Activated T-helper 2 cell treated with anti-CD3 and anti-CD28 coated beads, Interferon-gamma antibody, Interleukin-2, Interleukin-4, amounts not matched to agents 10 μg/mL and 5 μg/mL and 100 μg/mL, durations not matched to agents 14 hours and 24 hours and 36 hours (primary cell): ENCODE measurements at regions not wholly inside any gene's neighbourhood (a gene's known extent, or its start where the extent isn't known, plus 50 kb on each side); places are given as distances from the start of the nearest gene placed in this dataset.

Experiments
- DNase-seq: peaks from one replicate; pipeline ENCODE4 v3.0.0; 2021; ENCODE audit warnings: low spot score
- H3K27ac Mint-ChIP-seq: one replicate; pipeline ENCODE4 v1.8.0; 2021; ENCODE audit warnings: mixed read lengths
- H3K27me3 Mint-ChIP-seq: one replicate; pipeline ENCODE4 v1.8.0; 2021; ENCODE audit warnings: low read depth, mixed read lengths
- H3K36me3 Mint-ChIP-seq: one replicate; pipeline ENCODE4 v1.8.0; 2021; ENCODE audit warnings: low read depth, mixed read lengths
- H3K4me1 Mint-ChIP-seq: one replicate; pipeline ENCODE4 v1.8.0; 2021; ENCODE audit warnings: low read depth, mixed read lengths
- H3K4me3 Mint-ChIP-seq: one replicate; pipeline ENCODE4 v1.8.0; 2021; ENCODE audit warnings: low read depth, mild to moderate bottlenecking, moderate library complexity, mixed read lengths
- H3K9me3 Mint-ChIP-seq: one replicate; pipeline ENCODE4 v1.8.0; 2021; ENCODE audit warnings: mixed read lengths
- intact Hi-C: fragments of 100-400 bp; cut with micrococcal nuclease; formaldehyde crosslinking; loops from one replicate; pipeline ENCODE4 v1.15.1; 2023

DNA sequence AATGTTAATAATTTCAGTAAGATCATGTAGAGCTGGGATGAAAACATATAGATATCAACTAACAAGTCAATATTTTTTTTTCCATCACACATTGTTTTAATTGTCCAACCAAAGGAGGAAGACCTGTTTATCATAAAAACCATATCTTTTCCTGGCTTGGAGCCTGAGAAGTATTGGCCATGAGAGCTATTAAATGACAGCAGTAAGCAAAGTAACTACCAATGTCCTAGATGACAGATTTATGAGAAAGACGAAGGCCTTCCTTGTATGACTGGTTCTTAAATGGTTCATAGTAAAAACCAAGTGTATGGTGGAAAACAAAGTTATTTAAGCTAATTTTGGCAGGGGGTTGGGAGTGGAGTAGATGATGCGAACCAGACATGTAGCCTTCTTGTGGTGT lies 1147.1 kb upstream of the TENM4 start:
- Mint-ChIP-seq H3K36me3 (no peaks in the 10 kb centered on the region), H3K27ac (no peak overlapping the region), H3K9me3 (peaks cover 15% of the 10 kb centered on the region), H3K4me3 (no peak overlapping the region), H3K27me3 (no peaks in the 10 kb centered on the region), H3K4me1 (no peaks in the 10 kb centered on the region)
- DNase-seq: no peak
- intact Hi-C loops: no loop called here

DNA sequence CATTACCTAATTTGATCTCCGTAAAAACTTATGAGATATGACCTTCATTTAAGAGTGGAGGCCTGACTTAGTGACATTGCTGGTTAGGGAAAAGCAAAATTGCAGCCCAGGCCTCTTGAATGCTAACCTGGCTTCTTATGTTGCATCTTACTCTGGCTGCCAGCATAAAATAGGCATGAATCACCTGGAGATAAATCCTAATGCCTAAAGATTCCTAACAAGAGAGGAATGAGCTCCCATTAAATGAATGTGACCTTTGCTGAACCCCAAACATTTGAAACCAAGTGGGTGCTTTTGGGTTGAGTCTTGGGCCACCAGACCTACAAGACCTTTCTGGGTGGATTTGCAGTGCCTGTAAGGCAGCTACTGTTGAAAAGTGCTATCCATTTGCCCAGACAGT lies 1145.6 kb upstream of the TENM4 start:
- intact Hi-C loops: no loop called here
- Mint-ChIP-seq H3K4me1 (no peaks in the 10 kb centered on the region), H3K4me3 (no peak overlapping the region), H3K36me3 (no peaks in the 10 kb centered on the region), H3K27me3 (no peaks in the 10 kb centered on the region), H3K27ac (no peak overlapping the region), H3K9me3 (peaks cover 15% of the 10 kb centered on the region)
- DNase-seq: no peak

DNA sequence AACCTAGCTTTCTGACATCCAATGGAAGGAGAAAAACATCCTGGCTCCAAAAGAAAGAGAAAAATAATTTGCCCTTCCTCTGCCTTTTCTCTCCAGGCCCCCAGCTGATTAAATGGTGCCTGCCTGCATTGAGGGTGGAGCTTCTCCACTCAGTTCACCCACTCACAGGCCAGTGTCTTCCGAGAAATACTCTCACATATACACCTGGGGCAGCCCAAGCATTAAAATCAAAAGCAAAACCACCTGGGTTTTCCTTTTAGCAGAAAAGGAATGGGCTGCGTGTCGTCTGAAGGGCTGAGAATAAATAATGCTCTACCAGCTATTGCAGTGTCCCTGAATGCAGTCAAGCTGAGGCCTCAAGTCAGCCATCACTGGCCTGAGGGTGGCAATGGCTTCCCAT lies 1143.8 kb upstream of the TENM4 start:
- no peak overlapping the region for H3K4me3 Mint-ChIP-seq
- no peaks in the 10 kb centered on the region for H3K27me3 Mint-ChIP-seq
- H3K27ac Mint-ChIP-seq: no peak overlapping the region
- no peaks in the 10 kb centered on the region for H3K36me3 Mint-ChIP-seq
- no peak for DNase-seq
- intact Hi-C loops: no loop called here
- H3K9me3 Mint-ChIP-seq: peaks cover 9% of the 10 kb centered on the region
- no peaks in the 10 kb centered on the region for H3K4me1 Mint-ChIP-seq

GRCh38 chr11:80569832-80570231 lies 1129.0 kb upstream of the TENM4 start:
- H3K36me3 Mint-ChIP-seq: no peaks in the 10 kb centered on the region
- H3K27ac Mint-ChIP-seq: no peak overlapping the region
- DNase-seq: no peak
- peaks cover 35% of the 10 kb centered on the region for H3K9me3 Mint-ChIP-seq
- H3K27me3 Mint-ChIP-seq: no peaks in the 10 kb centered on the region
- H3K4me3 Mint-ChIP-seq: no peak overlapping the region
- intact Hi-C loops: no loop called here
- no peaks in the 10 kb centered on the region for H3K4me1 Mint-ChIP-seq

GRCh38 chr11:80565231-80565630 lies 1124.4 kb upstream of the TENM4 start:
- Mint-ChIP-seq H3K36me3 (no peaks in the 10 kb centered on the region), H3K27ac (no peak overlapping the region), H3K4me1 (no peaks in the 10 kb centered on the region), H3K27me3 (no peaks in the 10 kb centered on the region), H3K4me3 (no peak overlapping the region), H3K9me3 (peaks cover 21% of the 10 kb centered on the region)
- intact Hi-C loops: no loop called here
- no peak for DNase-seq

DNA sequence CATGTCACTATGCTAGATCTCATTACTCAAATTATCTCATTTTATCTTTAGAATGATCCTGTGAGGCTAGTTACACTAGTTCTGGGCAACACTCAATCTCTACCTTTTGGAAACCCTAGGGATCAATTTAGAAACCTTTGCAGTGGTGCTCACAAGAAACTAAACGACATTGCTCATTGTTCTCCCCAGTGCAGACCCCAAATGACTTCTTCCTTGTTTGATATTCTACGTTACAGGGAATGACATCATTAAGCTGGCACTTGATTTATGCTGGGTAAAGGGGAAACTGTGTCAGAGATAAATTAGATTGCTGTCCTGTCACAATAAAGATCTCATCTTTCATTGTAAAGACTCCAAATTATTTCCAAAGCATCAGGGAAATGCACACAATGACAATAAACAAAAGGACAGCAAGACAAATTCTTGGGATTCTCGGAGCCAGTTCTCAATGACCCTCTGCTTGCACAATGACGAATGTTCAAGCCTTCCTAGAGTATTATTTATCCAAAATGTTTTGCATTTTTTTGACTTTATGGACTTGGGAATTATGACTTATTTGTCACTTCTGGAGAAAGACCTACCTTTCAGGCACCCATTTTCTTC lies 1121.8 kb upstream of the TENM4 start:
- intact Hi-C loops: no loop called here
- no peak for DNase-seq
- no peak overlapping the region for H3K4me3 Mint-ChIP-seq
- no peaks in the 10 kb centered on the region for H3K4me1 Mint-ChIP-seq
- peaks cover 17% of the 10 kb centered on the region for H3K9me3 Mint-ChIP-seq
- no peaks in the 10 kb centered on the region for H3K27me3 Mint-ChIP-seq
- H3K36me3 Mint-ChIP-seq: no peaks in the 10 kb centered on the region
- H3K27ac Mint-ChIP-seq: no peak overlapping the region

GRCh38 chr11:80559942-80560341 lies 1119.1 kb upstream of the TENM4 start:
- no peaks in the 10 kb centered on the region for H3K27me3 Mint-ChIP-seq

DNA sequence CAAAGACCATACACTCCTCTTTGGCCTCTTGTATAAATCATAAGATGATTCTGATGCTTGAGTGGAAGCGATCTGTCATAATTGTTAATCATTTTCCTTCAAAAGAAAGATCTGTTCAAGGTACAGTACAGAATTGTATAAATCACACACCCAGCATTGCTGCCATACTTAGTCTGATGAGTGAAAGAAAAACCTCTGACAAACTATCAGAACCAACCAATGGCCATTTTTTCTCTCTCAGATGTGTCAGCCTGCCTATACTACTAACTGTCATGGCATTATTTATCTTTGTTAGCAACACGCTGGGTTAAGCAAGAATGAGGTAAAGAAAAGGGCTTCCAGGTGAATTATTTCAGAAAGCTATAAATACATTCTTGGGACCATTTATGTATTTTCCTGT lies 1112.7 kb upstream of the TENM4 start:
- Mint-ChIP-seq H3K9me3 (peaks cover 14% of the 10 kb centered on the region), H3K36me3 (no peaks in the 10 kb centered on the region), H3K27ac (no peak overlapping the region), H3K4me3 (no peak overlapping the region), H3K4me1 (no peaks in the 10 kb centered on the region), H3K27me3 (no peaks in the 10 kb centered on the region)
- intact Hi-C loops: no loop called here
- DNase-seq: no peak

More at GRCh38 chr11:80559942-80560341, 1119.1 kb upstream of the TENM4 start:
- H3K27ac Mint-ChIP-seq: no peak overlapping the region
- no peaks in the 10 kb centered on the region for H3K4me1 Mint-ChIP-seq
- peaks cover 27% of the 10 kb centered on the region for H3K9me3 Mint-ChIP-seq
- DNase-seq: no peak
- no peaks in the 10 kb centered on the region for H3K36me3 Mint-ChIP-seq
- intact Hi-C loops: no loop called here
- no peak overlapping the region for H3K4me3 Mint-ChIP-seq

GRCh38 chr11:80542704-80543103 lies 1101.9 kb upstream of the TENM4 start:
- H3K36me3 Mint-ChIP-seq: no peaks in the 10 kb centered on the region
- H3K27ac Mint-ChIP-seq: no peak overlapping the region
- no peaks in the 10 kb centered on the region for H3K4me1 Mint-ChIP-seq
- H3K9me3 Mint-ChIP-seq: peaks cover 25% of the 10 kb centered on the region
- intact Hi-C loops: no loop called here
- no peak for DNase-seq
- no peak overlapping the region for H3K4me3 Mint-ChIP-seq
- no peaks in the 10 kb centered on the region for H3K27me3 Mint-ChIP-seq

DNA sequence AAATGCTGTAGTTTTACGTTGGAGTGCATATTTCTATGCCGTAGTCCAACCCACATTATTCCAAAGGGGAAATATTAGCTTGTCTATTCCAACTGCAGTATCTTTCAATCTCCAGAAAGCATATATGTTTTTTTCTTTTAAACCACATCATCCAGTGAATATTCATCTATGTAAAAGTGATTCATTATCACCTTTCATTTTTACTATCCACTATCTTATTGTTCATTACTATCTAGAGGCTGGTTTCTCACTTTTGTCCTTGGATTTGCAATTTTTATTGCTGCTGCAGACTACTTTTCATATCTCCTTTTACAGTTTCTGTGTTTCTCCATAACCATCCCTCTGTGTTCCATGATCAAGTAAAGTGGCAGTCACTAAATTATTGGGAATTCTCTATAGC lies 1097.2 kb upstream of the TENM4 start:
- no peak overlapping the region for H3K4me3 Mint-ChIP-seq
- no peaks in the 10 kb centered on the region for H3K36me3 Mint-ChIP-seq
- intact Hi-C loops: no loop called here
- no peak for DNase-seq
- H3K27me3 Mint-ChIP-seq: no peaks in the 10 kb centered on the region
- H3K4me1 Mint-ChIP-seq: no peaks in the 10 kb centered on the region
- H3K9me3 Mint-ChIP-seq: peaks cover 40% of the 10 kb centered on the region
- H3K27ac Mint-ChIP-seq: no peak overlapping the region

GRCh38 chr11:80533463-80533862 lies 1092.6 kb upstream of the TENM4 start:
- H3K4me3 Mint-ChIP-seq: no peak overlapping the region

GRCh38 chr11:80532633-80533232 lies 1091.9 kb upstream of the TENM4 start:
- no peaks in the 10 kb centered on the region for H3K36me3 Mint-ChIP-seq
- H3K4me1 Mint-ChIP-seq: no peaks in the 10 kb centered on the region
- no peak overlapping the region for H3K4me3 Mint-ChIP-seq
- no peak for DNase-seq
- intact Hi-C loops: no loop called here
- peaks cover 27% of the 10 kb centered on the region for H3K9me3 Mint-ChIP-seq
- H3K27me3 Mint-ChIP-seq: no peaks in the 10 kb centered on the region
- no peak overlapping the region for H3K27ac Mint-ChIP-seq

More at GRCh38 chr11:80533463-80533862, 1092.6 kb upstream of the TENM4 start:
- DNase-seq: no peak
- Mint-ChIP-seq H3K9me3 (peaks cover 35% of the 10 kb centered on the region), H3K27me3 (no peaks in the 10 kb centered on the region), H3K27ac (no peak overlapping the region), H3K4me1 (no peaks in the 10 kb centered on the region), H3K36me3 (no peaks in the 10 kb centered on the region)
- intact Hi-C loops: no loop called here

DNA sequence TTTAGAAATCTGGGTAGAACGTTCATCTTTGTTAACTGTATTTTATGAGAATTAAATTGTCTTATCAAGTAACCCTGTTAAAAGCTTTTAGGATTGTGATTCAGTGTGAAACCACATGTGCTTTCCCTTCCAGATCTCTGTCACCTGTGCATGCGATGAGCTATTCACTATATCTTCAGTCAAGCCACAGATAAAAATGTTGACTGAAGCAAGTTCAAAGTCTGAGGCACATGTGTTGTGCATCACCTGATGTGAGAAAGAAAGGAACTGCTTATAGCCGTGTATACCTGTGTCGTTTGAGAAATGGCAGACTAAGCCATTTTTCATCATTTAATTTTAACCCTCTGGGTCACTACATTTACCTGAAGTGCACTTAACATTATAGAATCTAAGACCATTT lies 1088.9 kb upstream of the TENM4 start:
- intact Hi-C loops: no loop called here
- Mint-ChIP-seq H3K4me3 (no peak overlapping the region), H3K4me1 (no peaks in the 10 kb centered on the region), H3K36me3 (no peaks in the 10 kb centered on the region), H3K27ac (no peak overlapping the region), H3K27me3 (no peaks in the 10 kb centered on the region), H3K9me3 (peaks cover 35% of the 10 kb centered on the region)
- DNase-seq: no peak
